GM23338 (cell line): ENCODE measurements at regions not wholly inside any gene's neighbourhood (a gene's known extent, or its start where the extent isn't known, plus 50 kb on each side); places are given as distances from the start of the nearest gene placed in this dataset.

Source experiments
- CREB1 ChIP-seq: fragments of 250-450 bp; sonication (Bioruptor Pico); IDR thresholded peaks from 2 replicates; pipeline ENCODE4 v1.5.0; 2020; ENCODE audit warnings: low read depth, mild to moderate bottlenecking, moderate library complexity
- ETS1 ChIP-seq: IDR thresholded peaks from 2 replicates; pipeline ENCODE4 v1.6.1; 2016; ENCODE audit warnings: antibody characterized with exemption
- EZH2 ChIP-seq: fragments of 200-600 bp; sonication (generic); IDR thresholded peaks from one replicate; pipeline ENCODE4 v1.8.0; 2017; ENCODE audit warnings: antibody characterized with exemption, mild to moderate bottlenecking, low read depth; ENCODE audit not compliant: unreplicated experiment
- EZH2phosphoT487 ChIP-seq: fragments of 200-600 bp; sonication (generic); IDR thresholded peaks from one replicate; pipeline ENCODE4 v1.8.1; 2018; ENCODE audit warnings: antibody characterized with exemption; ENCODE audit not compliant: unreplicated experiment
- JUNB ChIP-seq: IDR thresholded peaks from one replicate; pipeline ENCODE4 v1.6.1; 2016; ENCODE audit warnings: antibody characterized with exemption; ENCODE audit not compliant: unreplicated experiment
- NANOG ChIP-seq: IDR thresholded peaks from 2 replicates; pipeline ENCODE4 v1.6.1; 2016; ENCODE audit warnings: antibody characterized with exemption, borderline replicate concordance
- POLR2AphosphoS5 ChIP-seq: IDR thresholded peaks from 2 replicates; pipeline ENCODE4 v1.6.1; 2016; ENCODE audit warnings: antibody characterized with exemption, low read depth
- REST ChIP-seq: IDR thresholded peaks from one replicate; pipeline ENCODE4 v1.6.1; 2018; ENCODE audit warnings: antibody characterized with exemption; ENCODE audit not compliant: unreplicated experiment
- STAT1 ChIP-seq: IDR thresholded peaks from one replicate; pipeline ENCODE4 v1.6.1; 2016; ENCODE audit warnings: antibody characterized with exemption; ENCODE audit not compliant: unreplicated experiment
- ZNF331 ChIP-seq: fragments of 250-450 bp; sonication (Bioruptor Pico); IDR thresholded peaks from 2 replicates; pipeline ENCODE4 v1.5.0; 2020; ENCODE audit warnings: low read depth, mild to moderate bottlenecking, moderate library complexity
- TF ChIP-seq, protein P1 (sequence below), 2 experiments: fragments of 200-600 bp in 1 of 2; sonication (generic) in 1 of 2; conservative IDR thresholded peaks; 2 replicates each; pipeline versions ENCODE4 v1.5.1 to v1.6.1; 2016 to 2017; ENCODE audit warnings: antibody characterized with exemption in 2 of 2, low read depth in 2 of 2, mild to moderate bottlenecking in 2 of 2, moderate library complexity in 1 of 2

GRCh38 chr15:98174286-98174685, 213.8 kb downstream of the ARRDC4 start:
- no peak for TF ChIP-seq POLR2AphosphoS5
- TF ChIP-seq ETS1: no peak
- TF ChIP-seq, protein P1, sequence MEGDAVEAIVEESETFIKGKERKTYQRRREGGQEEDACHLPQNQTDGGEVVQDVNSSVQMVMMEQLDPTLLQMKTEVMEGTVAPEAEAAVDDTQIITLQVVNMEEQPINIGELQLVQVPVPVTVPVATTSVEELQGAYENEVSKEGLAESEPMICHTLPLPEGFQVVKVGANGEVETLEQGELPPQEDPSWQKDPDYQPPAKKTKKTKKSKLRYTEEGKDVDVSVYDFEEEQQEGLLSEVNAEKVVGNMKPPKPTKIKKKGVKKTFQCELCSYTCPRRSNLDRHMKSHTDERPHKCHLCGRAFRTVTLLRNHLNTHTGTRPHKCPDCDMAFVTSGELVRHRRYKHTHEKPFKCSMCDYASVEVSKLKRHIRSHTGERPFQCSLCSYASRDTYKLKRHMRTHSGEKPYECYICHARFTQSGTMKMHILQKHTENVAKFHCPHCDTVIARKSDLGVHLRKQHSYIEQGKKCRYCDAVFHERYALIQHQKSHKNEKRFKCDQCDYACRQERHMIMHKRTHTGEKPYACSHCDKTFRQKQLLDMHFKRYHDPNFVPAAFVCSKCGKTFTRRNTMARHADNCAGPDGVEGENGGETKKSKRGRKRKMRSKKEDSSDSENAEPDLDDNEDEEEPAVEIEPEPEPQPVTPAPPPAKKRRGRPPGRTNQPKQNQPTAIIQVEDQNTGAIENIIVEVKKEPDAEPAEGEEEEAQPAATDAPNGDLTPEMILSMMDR (conservative IDR thresholded peaks at IDR 0.05; ENCODE audit: low read depth in 2 of 2): peak in 1 of 2 experiments; percentile 71; a peak in 2 of 4 replicates
- TF ChIP-seq CREB1 (CRISPR knock-in tag): no peak
- TF ChIP-seq EZH2phosphoT487: no peak
- TF ChIP-seq REST: no peak
- no peak for TF ChIP-seq EZH2
- no peak for TF ChIP-seq JUNB
- TF ChIP-seq ZNF331 (CRISPR knock-in tag): no peak
- no peak for TF ChIP-seq STAT1
- TF ChIP-seq NANOG: no peak
